C4-2B (cell line): ENCODE measurements at regions not wholly inside any gene's neighbourhood (a gene's known extent, or its start where the extent isn't known, plus 50 kb on each side); places are given as distances from the start of the nearest gene placed in this dataset.

Experiments used
- ZFX ChIP-seq: fragments of 450-650 bp; IDR thresholded peaks from 2 replicates; pipeline ENCODE4 v1.6.1; 2017
- TF ChIP-seq, protein P1 (sequence below): fragments of 450-650 bp; conservative IDR thresholded peaks from 2 replicates; pipeline ENCODE4 v1.5.1; 2017; ENCODE audit warnings: mild to moderate bottlenecking

DNA sequence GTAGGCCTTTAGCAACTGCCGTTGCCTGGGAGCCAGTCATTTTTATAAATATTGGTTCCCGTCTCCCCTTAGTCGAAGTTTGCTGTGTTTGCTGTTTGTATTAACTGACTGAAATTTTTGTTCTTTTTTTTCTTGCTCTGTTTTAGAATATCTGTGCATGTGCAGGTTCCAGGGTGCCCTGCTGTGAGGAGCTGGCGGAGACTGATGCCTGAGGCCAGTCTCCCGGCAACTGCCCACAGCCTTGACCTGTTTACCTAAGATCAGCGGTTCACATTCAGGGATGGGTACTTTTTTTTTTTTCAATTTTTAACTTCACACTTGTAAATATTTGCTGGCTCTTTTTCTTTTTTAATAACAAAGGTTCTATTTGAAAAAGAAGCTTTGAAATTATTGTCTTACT, 262.6 kb upstream of the ADAMTS16 start:
- TF ChIP-seq, protein P1, sequence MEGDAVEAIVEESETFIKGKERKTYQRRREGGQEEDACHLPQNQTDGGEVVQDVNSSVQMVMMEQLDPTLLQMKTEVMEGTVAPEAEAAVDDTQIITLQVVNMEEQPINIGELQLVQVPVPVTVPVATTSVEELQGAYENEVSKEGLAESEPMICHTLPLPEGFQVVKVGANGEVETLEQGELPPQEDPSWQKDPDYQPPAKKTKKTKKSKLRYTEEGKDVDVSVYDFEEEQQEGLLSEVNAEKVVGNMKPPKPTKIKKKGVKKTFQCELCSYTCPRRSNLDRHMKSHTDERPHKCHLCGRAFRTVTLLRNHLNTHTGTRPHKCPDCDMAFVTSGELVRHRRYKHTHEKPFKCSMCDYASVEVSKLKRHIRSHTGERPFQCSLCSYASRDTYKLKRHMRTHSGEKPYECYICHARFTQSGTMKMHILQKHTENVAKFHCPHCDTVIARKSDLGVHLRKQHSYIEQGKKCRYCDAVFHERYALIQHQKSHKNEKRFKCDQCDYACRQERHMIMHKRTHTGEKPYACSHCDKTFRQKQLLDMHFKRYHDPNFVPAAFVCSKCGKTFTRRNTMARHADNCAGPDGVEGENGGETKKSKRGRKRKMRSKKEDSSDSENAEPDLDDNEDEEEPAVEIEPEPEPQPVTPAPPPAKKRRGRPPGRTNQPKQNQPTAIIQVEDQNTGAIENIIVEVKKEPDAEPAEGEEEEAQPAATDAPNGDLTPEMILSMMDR, result no peak
- no peak for TF ChIP-seq ZFX
